IMR-90 (cell line): ENCODE measurements at regions not wholly inside any gene's neighbourhood (a gene's known extent, or its start where the extent isn't known, plus 50 kb on each side); places are given as distances from the start of the nearest gene placed in this dataset.
A peak's percentile ranks its signal among the peaks of the same experiment; 100 is the strongest.

Source experiments
- ATAC-seq: fragments of 200-7000 bp; cut with Tn5 transposase; 2 replicates; pipeline ENCODE4 v1.9.1; 2020; ENCODE audit warnings: low read depth, mild to moderate bottlenecking, moderate library complexity
- BruUV-seq: library from RNA; stranded (reverse); fragments of 400-500 nt; replicated peaks from 2 replicates; lab custom pipeline; 2021; lab: Mats Ljungman, UMichigan
- CTCF ChIA-PET: fragments of 300-600 bp; formaldehyde crosslinking; extraction: SDS; loops from one replicate; lab custom pipeline; 2021; ENCODE audit warnings: antibody characterized with exemption; lab: Yijun Ruan, JAX
- POLR2A ChIA-PET: fragments of 300-600 bp; sonication (Branson Sonifier 250); formaldehyde crosslinking; loops from one replicate; lab custom pipeline; 2022; ENCODE audit warnings: antibody characterized with exemption; ENCODE audit not compliant: unreplicated experiment; lab: Charles Lee
- DNase-seq: peaks from one replicate; pipeline ENCODE4 v3.0.0; 2013
- H2AFZ ChIP-seq: replicated peaks from 2 replicates; pipeline ENCODE3; 2013; ENCODE audit warnings: low read length, mild to moderate bottlenecking; ENCODE audit not compliant: poor library complexity
- H2AK5ac ChIP-seq: 2 replicates; pipeline ENCODE4 v1.6.1; 2013; ENCODE audit warnings: low read depth, low read length, inconsistent platforms
- H2AK9ac ChIP-seq: replicated peaks from 2 replicates; pipeline ENCODE3; 2013; ENCODE audit warnings: mild to moderate bottlenecking, low read depth, low read length, moderate library complexity; ENCODE audit not compliant: poor library complexity
- H2BK120ac ChIP-seq: 2 replicates; pipeline ENCODE4 v1.6.1; 2013; ENCODE audit warnings: low read depth, low read length, inconsistent platforms
- H2BK15ac ChIP-seq: 3 replicates; pipeline ENCODE4 v1.6.1; 2013; ENCODE audit warnings: low read depth, low read length, inconsistent platforms
- H2BK20ac ChIP-seq: 2 replicates; pipeline ENCODE4 v1.6.1; 2013; ENCODE audit warnings: low read depth, mild to moderate bottlenecking, inconsistent platforms, low read length, moderate library complexity
- H2BK5ac ChIP-seq: 2 replicates; pipeline ENCODE4 v1.6.1; 2013; ENCODE audit warnings: mild to moderate bottlenecking, low read depth, low read length, inconsistent platforms; ENCODE audit not compliant: poor library complexity, severe bottlenecking
- H3K14ac ChIP-seq: replicated peaks from 2 replicates; pipeline ENCODE4 v1.6.1; 2013; ENCODE audit warnings: low read depth, low read length, inconsistent platforms
- H3K18ac ChIP-seq: 2 replicates; pipeline ENCODE4 v1.6.1; 2013; ENCODE audit warnings: low read depth, low read length, control low read depth
- H3K23ac ChIP-seq: 2 replicates; pipeline ENCODE4 v1.6.1; 2013; ENCODE audit warnings: low read depth, low read length, inconsistent platforms
- H3K27ac ChIP-seq: 2 replicates; pipeline ENCODE4 v1.5.1; 2013; ENCODE audit warnings: mild to moderate bottlenecking, control low read depth, low read length; ENCODE audit not compliant: insufficient read depth
- H3K27me3 ChIP-seq: 2 replicates; pipeline ENCODE4 v1.6.1; 2013; ENCODE audit warnings: low read length; ENCODE audit not compliant: control insufficient read depth, insufficient read depth
- H3K36me3 ChIP-seq: 2 replicates; pipeline ENCODE4 v1.6.1; 2013; ENCODE audit warnings: low read length, mixed read lengths; ENCODE audit not compliant: control insufficient read depth, insufficient read depth
- H3K4ac ChIP-seq: 2 replicates; pipeline ENCODE4 v1.6.1; 2013; ENCODE audit warnings: low read depth, low read length, inconsistent platforms
- H3K4me1 ChIP-seq: 2 replicates; pipeline ENCODE4 v1.6.1; 2013; ENCODE audit warnings: low read length, mixed read lengths; ENCODE audit not compliant: control insufficient read depth, insufficient read depth
- H3K4me2 ChIP-seq: 2 replicates; pipeline ENCODE4 v1.6.1; 2013; ENCODE audit warnings: low read depth, mild to moderate bottlenecking, control low read depth, low read length, moderate library complexity
- H3K4me3 ChIP-seq: 2 replicates; pipeline ENCODE4 v1.5.1; 2013; ENCODE audit warnings: low read depth, mild to moderate bottlenecking, control low read depth, low read length, moderate library complexity; ENCODE audit not compliant: insufficient read depth
- H3K56ac ChIP-seq: 2 replicates; pipeline ENCODE4 v1.6.1; 2013; ENCODE audit warnings: low read length, inconsistent platforms; ENCODE audit not compliant: insufficient read depth; ENCODE audit errors: extremely low read depth
- H3K79me1 ChIP-seq, 2 experiments: 2 replicates each; pipeline ENCODE4 v1.6.1; 2013; ENCODE audit warnings: low read length in 2 of 2, inconsistent platforms in 1 of 2, low read depth in 1 of 2
- H3K9ac ChIP-seq: 2 replicates; pipeline ENCODE4 v1.6.1; 2013; ENCODE audit warnings: low read depth, low read length, control low read depth
- H3K9me1 ChIP-seq: 2 replicates; pipeline ENCODE4 v1.6.1; 2013; ENCODE audit warnings: low read length, inconsistent platforms; ENCODE audit not compliant: insufficient read depth
- H3K9me3 ChIP-seq: 2 replicates; pipeline ENCODE4 v1.6.1; 2013; ENCODE audit warnings: low read length; ENCODE audit not compliant: control insufficient read depth, insufficient read depth
- H4K20me1 ChIP-seq: 2 replicates; pipeline ENCODE4 v1.6.1; 2013; ENCODE audit warnings: low read length, inconsistent platforms; ENCODE audit not compliant: insufficient read depth
- H4K5ac ChIP-seq: 2 replicates; pipeline ENCODE4 v1.6.1; 2013; ENCODE audit warnings: mild to moderate bottlenecking, low read depth, low read length, control low read depth
- H4K8ac ChIP-seq, 2 experiments: 2 replicates each; pipeline ENCODE4 v1.6.1; 2013; ENCODE audit warnings: low read depth in 2 of 2, low read length in 2 of 2, control low read depth in 1 of 2, inconsistent platforms in 1 of 2
- H4K91ac ChIP-seq: 2 replicates; pipeline ENCODE4 v1.6.1; 2013; ENCODE audit warnings: low read depth, low read length, inconsistent platforms; ENCODE audit not compliant: insufficient read depth
- ELK1 ChIP-seq: fragments of 150-350 bp; IDR thresholded peaks from 2 replicates; pipeline ENCODE4 v1.6.1; 2016; ENCODE audit warnings: low read depth, mild to moderate bottlenecking, low read length, moderate library complexity, borderline replicate concordance
- MAFK ChIP-seq: IDR thresholded peaks from 2 replicates; pipeline ENCODE4 v1.6.1; 2012; ENCODE audit warnings: low read depth, low read length, improper control_type of control experiment
- dilution Hi-C: fragments of 300-500 bp; cut with HindIII; formaldehyde crosslinking; loops from one replicate; pipeline ENCODE4 v1.14.3; 2018; ENCODE audit warnings: low sequenced_read_pairs; ENCODE audit not compliant: unreplicated experiment
- in situ Hi-C: fragments of 300-500 bp; cut with MboI; formaldehyde crosslinking; loops from 3 replicates; pipeline ENCODE4 v1.14.3; 2019; ENCODE audit warnings: low sequenced_read_pairs, inconsistent platforms, mixed read lengths
- intact Hi-C: fragments of 100-400 bp; cut with micrococcal nuclease; formaldehyde crosslinking; loops from 2 replicates; pipeline ENCODE4 v1.10.0; 2022

GRCh38 chr14:79937433-79937832 is 273.9 kb downstream of the DIO2 start:
- H4K20me1 ChIP-seq = no peaks in the 10 kb centered on the region
- no peaks in the 10 kb centered on the region for H3K9me3 ChIP-seq
- intact Hi-C loops = no loop called here
- DNase-seq (no peak), ATAC-seq (no peak)
- no peak overlapping the region for H2BK120ac ChIP-seq
- H3K4me3 ChIP-seq = no peak overlapping the region
- H3K36me3 ChIP-seq = no peaks in the 10 kb centered on the region
- no peak overlapping the region for H3K4ac ChIP-seq
- POLR2A ChIA-PET = no interaction called here
- no peak overlapping the region for H2BK15ac ChIP-seq
- no peak overlapping the region for H2BK5ac ChIP-seq
- no peak overlapping the region for H3K23ac ChIP-seq
- no peaks in the 10 kb centered on the region for H3K79me1 ChIP-seq
- no peaks in the 10 kb centered on the region for H3K9me1 ChIP-seq
- no peak overlapping the region for H3K4me2 ChIP-seq
- H3K56ac ChIP-seq = no peak overlapping the region
- dilution Hi-C loops = no loop called here
- H3K4me1 ChIP-seq = 0 out of 2 replicates have a peak, but pooled peaks cover 2% of the 10 kb centered on the region
- H3K14ac ChIP-seq = no peak overlapping the region
- in situ Hi-C loops = no loop called here
- H2BK20ac ChIP-seq = no peak overlapping the region
- no peak overlapping the region for H3K27ac ChIP-seq
- TF ChIP-seq ELK1 (no peak), MAFK (peak; percentile 78)
- no TSS peak for BruUV-seq
- H3K27me3 ChIP-seq = no peaks in the 10 kb centered on the region
- H4K91ac ChIP-seq = no peak overlapping the region
- H3K18ac ChIP-seq = no peak overlapping the region
- CTCF ChIA-PET = no interaction called here
- H3K9ac ChIP-seq = no peak overlapping the region
- H4K5ac ChIP-seq = no peak overlapping the region
- H2AK9ac ChIP-seq = no peak overlapping the region
- no peak overlapping the region for H2AFZ ChIP-seq
- no peak overlapping the region for H4K8ac ChIP-seq
- H2AK5ac ChIP-seq = no peak overlapping the region
